ENCODE measurements at regions not wholly inside any gene's neighbourhood (a gene's known extent, or its start where the extent isn't known, plus 50 kb on each side); places are given as distances from the start of the nearest gene placed in this dataset.

DNA sequence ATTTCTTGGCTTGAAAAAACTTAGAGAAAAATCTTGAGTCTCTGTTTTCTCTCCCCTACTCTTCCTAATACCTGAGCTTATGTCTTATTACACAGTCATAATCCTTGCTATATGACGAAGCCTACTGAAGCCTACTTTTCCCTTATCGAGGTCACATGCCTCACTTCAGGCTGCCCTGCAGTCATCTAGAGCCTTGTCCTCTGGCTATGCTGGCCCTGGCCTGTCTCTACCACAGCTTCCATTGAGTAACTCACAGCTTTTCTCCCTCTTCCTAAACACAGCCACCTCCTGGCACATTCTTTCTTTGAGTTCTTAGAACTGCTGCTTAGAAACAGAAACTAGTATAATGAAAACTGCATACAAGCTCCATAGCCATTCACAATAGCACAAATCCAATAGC is 1698.3 kb downstream of the STIM2 start:
- TF ChIP-seq, protein P1, sequence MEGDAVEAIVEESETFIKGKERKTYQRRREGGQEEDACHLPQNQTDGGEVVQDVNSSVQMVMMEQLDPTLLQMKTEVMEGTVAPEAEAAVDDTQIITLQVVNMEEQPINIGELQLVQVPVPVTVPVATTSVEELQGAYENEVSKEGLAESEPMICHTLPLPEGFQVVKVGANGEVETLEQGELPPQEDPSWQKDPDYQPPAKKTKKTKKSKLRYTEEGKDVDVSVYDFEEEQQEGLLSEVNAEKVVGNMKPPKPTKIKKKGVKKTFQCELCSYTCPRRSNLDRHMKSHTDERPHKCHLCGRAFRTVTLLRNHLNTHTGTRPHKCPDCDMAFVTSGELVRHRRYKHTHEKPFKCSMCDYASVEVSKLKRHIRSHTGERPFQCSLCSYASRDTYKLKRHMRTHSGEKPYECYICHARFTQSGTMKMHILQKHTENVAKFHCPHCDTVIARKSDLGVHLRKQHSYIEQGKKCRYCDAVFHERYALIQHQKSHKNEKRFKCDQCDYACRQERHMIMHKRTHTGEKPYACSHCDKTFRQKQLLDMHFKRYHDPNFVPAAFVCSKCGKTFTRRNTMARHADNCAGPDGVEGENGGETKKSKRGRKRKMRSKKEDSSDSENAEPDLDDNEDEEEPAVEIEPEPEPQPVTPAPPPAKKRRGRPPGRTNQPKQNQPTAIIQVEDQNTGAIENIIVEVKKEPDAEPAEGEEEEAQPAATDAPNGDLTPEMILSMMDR (IDR thresholded peaks at IDR 0.05; ENCODE audit: low read depth, low read length, poor library complexity, severe bottlenecking) = no peak
- no peak for TF ChIP-seq EZH2phosphoT487 (IDR thresholded peaks at IDR 0.05; ENCODE audit: borderline replicate concordance, low read length)
- no peaks in the 10 kb centered on the region for H4K20me1 ChIP-seq (ENCODE audit: control insufficient read depth, insufficient read depth, low read depth, low read length)
- H3K27me3 ChIP-seq (ENCODE audit: control insufficient read depth, low read length) = no peaks in the 10 kb centered on the region
- H3K4me1 ChIP-seq (ENCODE audit: control insufficient read depth, low read length) = no peaks in the 10 kb centered on the region
- no peak overlapping the region for H3K4me2 ChIP-seq (ENCODE audit: low read length)
- no peaks in the 10 kb centered on the region for H3K79me2 ChIP-seq (ENCODE audit: control insufficient read depth, low read length)
- no peaks in the 10 kb centered on the region for H3K36me3 ChIP-seq (ENCODE audit: control insufficient read depth, low read length)
- no peaks in the 10 kb centered on the region for H3K9me3 ChIP-seq (ENCODE audit: control insufficient read depth, insufficient read depth, low read length)
- no peaks in the 10 kb centered on the region for H3K9me2 ChIP-seq (replicated peaks; ENCODE audit: control insufficient read depth, low read length)
- no peak overlapping the region for H3K4me3 ChIP-seq (ENCODE audit: low read length)
- no peak overlapping the region for H3K27ac ChIP-seq (ENCODE audit: low read depth, low read length)
- no peaks in the 10 kb centered on the region for H3F3A ChIP-seq (ENCODE audit: control insufficient read depth, insufficient read depth)

DNA sequence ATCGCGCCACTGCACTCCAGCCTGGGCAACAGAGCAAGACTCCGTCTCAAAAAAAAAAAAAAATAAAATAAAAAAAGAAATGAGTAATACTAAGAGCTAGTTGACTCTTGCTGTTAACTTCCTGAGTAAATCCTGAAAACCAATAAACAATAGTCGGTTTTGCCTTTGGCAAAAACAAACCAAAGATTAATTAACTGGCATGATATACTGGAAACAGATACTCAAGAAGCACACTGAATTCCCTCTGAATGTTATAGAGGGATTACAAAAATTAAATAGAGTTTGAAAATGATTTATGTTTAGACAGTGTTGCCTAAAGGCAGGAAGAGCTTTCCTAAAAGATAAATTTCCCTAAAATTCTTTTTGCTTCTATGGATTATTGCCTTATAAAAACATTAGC is 1702.3 kb downstream of the STIM2 start:
- H4K20me1 ChIP-seq (ENCODE audit: control insufficient read depth, insufficient read depth, low read depth, low read length) = no peaks in the 10 kb centered on the region
- H3K4me2 ChIP-seq (ENCODE audit: low read length) = no peak overlapping the region
- no peaks in the 10 kb centered on the region for H3K79me2 ChIP-seq (ENCODE audit: control insufficient read depth, low read length)
- TF ChIP-seq, protein P1 (IDR thresholded peaks at IDR 0.05; ENCODE audit: low read depth, low read length, poor library complexity, severe bottlenecking) = no peak
- no peak for TF ChIP-seq EZH2phosphoT487 (IDR thresholded peaks at IDR 0.05; ENCODE audit: borderline replicate concordance, low read length)
- no peaks in the 10 kb centered on the region for H3F3A ChIP-seq (ENCODE audit: control insufficient read depth, insufficient read depth)
- H3K27me3 ChIP-seq (ENCODE audit: control insufficient read depth, low read length) = no peaks in the 10 kb centered on the region
- no peaks in the 10 kb centered on the region for H3K36me3 ChIP-seq (ENCODE audit: control insufficient read depth, low read length)
- H3K4me1 ChIP-seq (ENCODE audit: control insufficient read depth, low read length) = no peaks in the 10 kb centered on the region
- no peaks in the 10 kb centered on the region; the same call in 1 of the 2 replicates for H3K9me3 ChIP-seq (ENCODE audit: control insufficient read depth, insufficient read depth, low read length)
- H3K9me2 ChIP-seq (replicated peaks; ENCODE audit: control insufficient read depth, low read length) = no peaks in the 10 kb centered on the region
- no peak overlapping the region for H3K27ac ChIP-seq (ENCODE audit: low read depth, low read length)
- H3K4me3 ChIP-seq (ENCODE audit: low read length) = no peak overlapping the region

DNA sequence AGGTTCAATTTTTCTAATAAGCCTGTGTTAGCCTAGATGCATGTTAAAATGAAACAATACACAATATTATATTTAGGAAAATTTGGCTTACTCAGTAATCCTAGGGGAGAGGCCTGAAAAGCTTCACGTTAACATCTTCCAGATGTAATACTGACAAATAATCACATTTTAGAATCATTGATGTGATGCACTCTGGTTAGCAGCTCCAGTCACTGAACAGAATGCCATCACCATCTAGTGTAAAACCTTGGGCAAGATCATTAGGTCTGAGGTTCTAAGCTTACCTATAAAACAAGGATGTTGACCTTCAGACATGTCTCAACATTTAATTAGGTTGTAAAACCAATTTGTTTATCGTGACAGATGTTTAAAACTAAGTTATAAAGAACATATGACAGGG is 1704.8 kb downstream of the STIM2 start:
- no peaks in the 10 kb centered on the region for H3K79me2 ChIP-seq (ENCODE audit: control insufficient read depth, low read length)
- no peak overlapping the region for H3K4me2 ChIP-seq (ENCODE audit: low read length)
- H3K27ac ChIP-seq (ENCODE audit: low read depth, low read length) = no peak overlapping the region
- H3K9me2 ChIP-seq (replicated peaks; ENCODE audit: control insufficient read depth, low read length) = no peaks in the 10 kb centered on the region
- H4K20me1 ChIP-seq (ENCODE audit: control insufficient read depth, insufficient read depth, low read depth, low read length) = no peaks in the 10 kb centered on the region
- H3F3A ChIP-seq (ENCODE audit: control insufficient read depth, insufficient read depth) = no peaks in the 10 kb centered on the region
- H3K4me1 ChIP-seq (ENCODE audit: control insufficient read depth, low read length) = no peaks in the 10 kb centered on the region
- no peaks in the 10 kb centered on the region; the same call in 1 of the 2 replicates for H3K9me3 ChIP-seq (ENCODE audit: control insufficient read depth, insufficient read depth, low read length)
- no peak for TF ChIP-seq EZH2phosphoT487 (IDR thresholded peaks at IDR 0.05; ENCODE audit: borderline replicate concordance, low read length)
- TF ChIP-seq, protein P1 (IDR thresholded peaks at IDR 0.05; ENCODE audit: low read depth, low read length, poor library complexity, severe bottlenecking) = no peak
- H3K4me3 ChIP-seq (ENCODE audit: low read length) = no peak overlapping the region
- H3K36me3 ChIP-seq (ENCODE audit: control insufficient read depth, low read length) = no peaks in the 10 kb centered on the region
- H3K27me3 ChIP-seq (ENCODE audit: control insufficient read depth, low read length) = no peaks in the 10 kb centered on the region

DNA sequence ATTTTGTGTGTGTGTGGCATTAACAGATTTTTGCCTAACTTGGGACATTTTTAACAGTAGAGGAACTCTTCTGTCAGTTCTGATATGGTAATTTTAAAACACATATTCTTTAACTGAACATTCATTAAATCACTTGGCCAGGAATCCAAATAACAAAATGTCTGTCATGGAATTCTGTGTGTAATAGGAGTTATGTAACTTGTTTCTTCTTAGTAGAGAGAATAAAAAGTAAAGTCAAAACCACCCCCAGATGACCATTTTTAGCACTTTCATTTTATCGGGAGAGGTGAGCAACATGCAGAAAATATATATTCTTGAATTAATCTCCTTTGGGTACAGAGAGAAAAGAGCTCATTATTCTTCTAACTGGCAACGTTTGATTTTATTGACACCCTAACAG is 1740.3 kb downstream of the STIM2 start:
- Histone ChIP-seq H3K9me2 (replicated peaks; ENCODE audit: control insufficient read depth, low read length) (no peaks in the 10 kb centered on the region), H3K4me2 (ENCODE audit: low read length) (no peak overlapping the region), H3F3A (ENCODE audit: control insufficient read depth, insufficient read depth) (no peaks in the 10 kb centered on the region), H3K9me3 (ENCODE audit: control insufficient read depth, insufficient read depth, low read length) (no peaks in the 10 kb centered on the region; the same call in 1 of the 2 replicates), H3K27ac (ENCODE audit: low read depth, low read length) (no peak overlapping the region), H3K36me3 (ENCODE audit: control insufficient read depth, low read length) (no peaks in the 10 kb centered on the region), H4K20me1 (ENCODE audit: control insufficient read depth, insufficient read depth, low read depth, low read length) (no peaks in the 10 kb centered on the region), H3K79me2 (ENCODE audit: control insufficient read depth, low read length) (no peaks in the 10 kb centered on the region), H3K27me3 (ENCODE audit: control insufficient read depth, low read length) (no peaks in the 10 kb centered on the region), H3K4me1 (ENCODE audit: control insufficient read depth, low read length) (no peaks in the 10 kb centered on the region), H3K4me3 (ENCODE audit: low read length) (no peak overlapping the region)
- TF ChIP-seq, protein P1 (IDR thresholded peaks at IDR 0.05; ENCODE audit: low read depth, low read length, poor library complexity, severe bottlenecking) = no peak
- no peak for TF ChIP-seq EZH2phosphoT487 (IDR thresholded peaks at IDR 0.05; ENCODE audit: borderline replicate concordance, low read length)

Measured in DOHH2 (cell line).